ENCODE measurements at regions not wholly inside any gene's neighbourhood (a gene's known extent, or its start where the extent isn't known, plus 50 kb on each side); places are given as distances from the start of the nearest gene placed in this dataset.

DNA sequence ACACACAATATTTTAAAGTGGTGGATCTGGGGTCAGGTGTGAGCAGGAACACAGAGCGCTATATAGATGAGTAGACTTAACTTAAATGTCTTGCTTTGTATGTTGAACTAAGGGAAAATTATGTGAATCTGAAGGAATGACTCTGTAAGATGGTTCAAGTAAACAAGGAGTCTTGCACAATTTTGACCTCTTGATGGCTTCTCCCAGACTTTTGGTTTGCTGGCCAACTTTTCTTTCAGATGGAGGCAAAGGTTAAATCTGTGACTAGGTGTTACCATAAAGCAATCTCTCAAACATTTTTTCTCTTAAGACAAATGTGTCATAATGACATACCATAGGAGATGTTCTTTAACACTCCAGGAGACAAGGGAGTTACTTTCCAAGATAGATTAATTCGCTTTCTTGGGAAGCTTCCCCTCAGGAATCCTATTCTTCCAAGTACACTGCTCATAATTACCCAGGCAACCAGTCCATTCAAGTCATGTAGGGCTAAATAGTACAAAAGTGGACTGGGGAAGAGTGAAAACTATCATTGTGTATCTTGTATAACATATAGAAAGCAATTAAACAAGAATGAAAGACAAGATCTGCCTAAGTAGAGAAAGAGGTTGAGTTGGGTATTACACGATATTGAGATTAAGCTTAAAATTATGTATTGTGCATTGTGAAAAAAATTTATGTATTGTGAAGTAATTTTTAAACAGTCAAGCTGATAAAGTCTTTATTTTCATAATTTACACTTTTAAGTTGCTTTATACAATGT is 60.3 kb upstream of the SLC27A6 start:
- DNase-seq: no peak

DNA sequence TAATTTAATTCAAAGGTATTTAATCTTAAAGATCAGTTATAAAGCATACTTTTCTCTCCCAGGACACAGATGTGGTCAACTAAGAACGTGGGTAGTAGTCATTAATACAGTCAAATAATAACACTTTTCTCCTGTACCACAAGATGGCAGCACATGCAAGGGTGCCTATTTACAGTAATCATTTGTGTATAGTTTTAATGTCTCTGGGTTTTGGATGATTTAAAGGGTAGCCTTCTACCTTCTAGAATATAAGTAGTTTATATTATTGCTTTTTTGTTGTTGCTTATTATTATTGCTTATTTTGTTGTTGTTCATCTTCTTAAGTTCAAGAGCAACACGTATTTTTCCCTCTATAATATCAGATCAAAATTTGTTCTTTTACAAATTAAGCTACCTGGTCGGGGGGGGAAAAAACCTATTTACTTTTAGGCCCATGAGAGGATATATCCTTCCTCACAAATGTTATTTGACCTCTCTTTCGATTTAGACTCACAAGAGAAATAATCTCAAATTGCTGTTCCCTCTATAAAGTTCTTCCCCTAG is 59.6 kb upstream of the SLC27A6 start:
- DNase-seq: peak; percentile 43

DNA sequence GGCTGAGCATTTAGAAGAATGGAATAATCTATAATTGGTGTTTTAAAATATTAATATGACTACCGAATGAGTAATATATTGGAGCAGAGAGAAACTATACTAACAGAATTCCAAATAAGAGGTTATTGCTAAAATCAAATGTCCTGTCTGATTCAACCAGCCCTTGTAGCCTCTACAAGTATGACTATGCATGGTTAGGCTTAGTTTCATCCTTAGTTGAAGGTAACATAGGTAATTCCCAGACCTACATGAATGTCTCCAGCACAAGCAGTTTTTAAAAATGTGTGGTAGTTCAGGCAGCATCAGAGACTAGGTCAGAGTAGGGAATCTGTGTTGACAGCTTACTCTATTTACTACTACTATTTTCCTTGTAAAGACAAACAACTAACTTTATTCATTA is 51.7 kb upstream of the SLC27A6 start:
- DNase-seq: no peak
